ENCODE measurements at regions not wholly inside any gene's neighbourhood (a gene's known extent, or its start where the extent isn't known, plus 50 kb on each side); places are given as distances from the start of the nearest gene placed in this dataset.

DNA sequence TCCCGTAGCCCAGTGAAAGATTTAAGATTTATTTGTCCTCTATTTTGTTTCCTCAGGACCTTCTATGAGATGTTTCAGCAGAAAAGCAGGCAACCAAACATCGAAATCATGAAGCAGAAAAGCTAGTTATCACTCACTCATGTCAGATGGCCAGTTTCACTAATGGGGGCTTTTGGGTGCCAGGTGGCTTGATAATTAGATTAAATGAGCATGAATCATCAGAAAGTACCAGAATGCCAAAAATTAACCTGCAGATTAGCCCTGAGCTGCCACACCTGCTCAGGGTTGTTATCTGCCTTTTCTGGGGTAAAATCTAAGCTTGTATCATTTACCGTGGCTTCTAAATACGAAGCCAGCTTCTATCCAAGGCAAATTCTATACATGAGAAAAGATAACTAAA, 1017.5 kb downstream of the XPNPEP1 start:
- DNase-seq = no peak

DNA sequence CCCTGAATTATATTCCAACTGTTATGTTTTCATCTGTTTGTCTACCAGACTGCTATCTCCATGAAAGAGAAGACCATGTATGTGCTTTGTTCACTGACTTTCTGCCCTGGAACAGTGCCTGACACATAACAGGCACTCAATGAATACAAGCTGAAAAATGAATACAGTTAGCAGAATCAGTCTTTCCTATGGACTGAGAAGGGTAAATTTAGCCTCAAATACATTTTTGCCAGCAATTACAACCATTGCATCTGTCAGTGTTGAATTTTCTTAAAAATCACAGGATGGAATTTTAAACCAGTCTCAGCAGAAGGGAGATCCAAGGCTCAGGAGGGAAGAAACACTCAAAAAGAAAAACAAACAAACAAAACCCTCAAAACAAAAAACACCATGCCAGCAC, 1018.1 kb downstream of the XPNPEP1 start:
- no peak for DNase-seq

DNA sequence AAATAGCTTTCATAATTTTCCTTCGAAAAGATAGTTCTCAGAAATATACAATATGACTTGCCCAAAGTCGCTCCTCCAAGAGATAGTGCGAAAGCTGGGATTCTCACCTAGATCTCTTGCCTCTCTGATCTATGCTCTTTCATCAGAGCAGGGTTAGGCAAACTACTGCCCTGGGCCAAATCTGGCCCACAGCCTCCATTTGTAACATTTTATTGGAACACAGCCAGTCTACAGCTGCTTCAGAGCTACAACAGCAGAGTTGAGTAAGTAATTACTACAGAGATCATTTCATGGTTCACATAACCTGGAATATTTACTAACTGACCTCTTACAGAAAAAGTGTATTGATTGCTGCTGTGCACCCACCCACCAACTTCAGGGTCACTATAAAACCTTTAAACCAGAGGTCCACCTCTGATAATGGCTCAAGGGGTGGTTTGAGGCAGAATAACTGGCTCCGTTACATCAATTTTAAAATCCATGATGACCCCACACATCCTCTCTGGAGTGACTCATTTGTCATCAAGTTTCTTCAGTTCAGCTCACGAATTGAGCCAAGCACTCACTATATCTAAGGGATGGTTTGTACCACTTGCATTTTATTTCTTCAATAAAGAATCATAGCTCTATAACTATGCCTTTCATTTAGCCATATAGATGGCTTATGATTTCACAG, 1019.0 kb downstream of the XPNPEP1 start:
- peak; percentile 55 for DNase-seq

DNA sequence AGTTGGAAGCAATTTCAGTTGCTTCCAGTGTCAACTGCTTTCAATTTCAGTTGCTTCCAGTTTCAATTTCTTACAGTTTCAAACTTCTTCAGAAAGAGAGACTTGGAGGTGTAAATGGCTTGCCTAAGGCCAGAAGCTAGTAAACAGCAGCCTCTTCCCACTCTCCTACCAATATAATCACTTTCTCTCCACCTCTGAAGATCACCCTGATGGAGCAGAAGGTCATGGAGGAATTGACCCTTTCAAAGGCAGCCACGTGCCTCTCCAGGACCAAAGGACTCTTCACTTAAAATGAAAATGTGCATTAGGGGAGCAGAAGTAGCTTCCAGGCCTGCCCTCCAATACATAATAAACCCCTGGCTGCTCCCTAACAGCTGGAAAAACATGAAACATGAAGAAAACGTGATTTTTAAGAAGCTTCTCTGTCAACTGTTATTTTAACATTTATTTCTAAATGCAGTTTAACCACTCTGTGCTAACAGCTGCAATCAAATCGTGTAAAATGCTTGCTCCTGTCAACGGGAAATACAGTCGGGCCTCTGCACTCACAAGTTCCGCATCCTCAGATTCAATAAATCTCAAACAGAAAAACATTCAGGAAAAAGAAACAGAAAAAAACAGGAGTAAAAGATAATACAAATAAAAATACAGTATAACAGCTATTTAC, 1020.6 kb downstream of the XPNPEP1 start:
- DNase-seq = no peak

DNA sequence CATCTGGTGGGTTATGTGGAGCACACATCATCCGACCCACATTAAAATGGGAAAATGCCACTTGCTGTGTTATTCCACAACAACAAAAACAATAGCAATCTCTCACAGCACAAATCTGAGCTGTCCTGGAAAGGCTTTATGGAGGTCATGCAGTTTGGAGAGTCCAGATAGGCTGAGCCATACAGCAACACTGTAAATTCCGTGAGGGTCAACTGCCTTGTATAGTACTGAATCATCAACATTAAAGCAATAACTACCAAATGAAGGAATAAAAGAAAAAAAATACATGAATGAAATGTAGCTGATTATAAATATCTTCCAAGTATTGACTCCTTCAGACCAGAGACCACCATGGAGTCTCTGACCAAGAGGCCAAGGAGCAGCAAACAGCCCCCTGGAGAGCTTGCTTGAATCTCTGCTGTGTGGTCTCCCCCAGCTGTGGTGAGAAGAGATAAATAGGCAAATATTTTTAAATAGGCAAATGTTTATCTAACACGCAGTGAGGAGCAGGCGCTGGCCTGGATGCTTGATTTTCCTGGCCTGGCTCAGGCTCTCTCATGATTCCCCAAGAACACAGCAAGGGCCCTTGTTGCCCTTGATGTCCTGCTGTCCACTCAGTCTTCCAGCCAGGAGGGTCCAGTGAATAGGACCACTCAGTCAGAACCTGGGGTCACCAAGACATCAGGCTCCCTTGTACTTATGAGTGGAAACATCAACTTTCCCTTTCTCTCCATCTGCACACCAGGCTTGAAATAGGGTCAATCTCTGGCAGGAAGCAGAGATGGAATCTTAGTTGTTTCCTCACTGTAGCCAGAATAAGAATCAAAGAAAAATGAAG, 1021.3 kb downstream of the XPNPEP1 start:
- no peak for DNase-seq

DNA sequence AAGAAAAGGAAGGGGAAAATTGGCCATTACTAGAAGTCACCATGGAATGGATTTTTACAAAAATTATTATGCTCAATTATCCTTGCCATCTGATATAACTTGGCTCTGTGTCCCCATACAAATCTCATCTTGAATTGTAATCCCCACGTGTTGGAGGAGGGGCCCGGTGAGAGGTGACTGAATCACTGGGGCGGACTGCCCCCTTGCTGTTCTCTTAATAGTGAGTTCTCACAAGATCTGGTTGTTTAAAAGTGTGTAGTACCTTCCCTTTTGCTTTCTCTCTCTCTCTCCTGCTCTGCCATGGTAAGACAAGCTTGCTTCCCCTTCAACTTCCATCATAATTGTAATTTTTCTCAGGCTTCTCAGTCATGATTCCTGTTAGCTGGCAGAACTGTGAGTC, 1023.6 kb downstream of the XPNPEP1 start:
- DNase-seq = no peak

DNA sequence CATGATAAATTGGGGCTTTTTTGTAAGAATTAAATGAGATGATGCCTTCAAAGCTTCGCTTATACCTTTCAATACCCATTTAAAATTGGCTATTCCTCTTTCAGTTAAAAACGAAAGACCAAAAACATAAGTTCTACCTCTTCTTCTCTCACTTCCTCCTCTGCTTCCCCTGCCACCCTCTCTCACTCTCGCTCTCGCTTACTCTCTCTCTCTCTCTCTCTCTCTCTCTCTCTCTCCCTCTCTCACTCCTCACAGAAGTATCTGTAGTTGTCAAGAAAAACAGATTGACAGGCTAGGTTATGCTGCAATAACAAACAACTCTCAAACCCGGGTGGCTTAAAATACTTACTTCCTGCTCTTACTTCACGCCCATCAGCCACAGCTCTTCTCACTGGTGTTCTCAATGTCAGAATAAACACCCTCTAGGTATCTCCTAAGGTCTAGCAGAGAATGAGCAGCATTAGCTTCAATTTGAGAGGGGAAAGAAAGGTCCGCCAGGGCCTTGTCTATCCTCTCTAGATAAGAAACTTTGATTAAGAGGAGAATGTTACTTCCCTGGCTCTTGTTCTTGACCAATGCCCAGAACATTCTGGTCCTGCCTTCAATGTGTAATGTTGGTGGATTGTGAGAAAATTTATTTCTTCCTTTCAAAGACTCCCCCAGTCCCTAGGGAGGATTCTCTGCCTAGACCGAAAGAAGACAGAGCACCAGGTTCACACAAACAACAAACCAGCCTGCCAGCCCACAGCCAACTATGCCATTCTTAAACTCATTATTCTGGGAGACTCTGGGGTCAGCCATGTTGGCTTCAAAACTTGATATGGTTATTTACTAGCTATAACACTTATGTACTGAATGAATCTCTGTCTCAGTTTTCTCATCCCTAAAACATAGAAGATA, 1028.7 kb downstream of the XPNPEP1 start:
- no peak for DNase-seq

DNA sequence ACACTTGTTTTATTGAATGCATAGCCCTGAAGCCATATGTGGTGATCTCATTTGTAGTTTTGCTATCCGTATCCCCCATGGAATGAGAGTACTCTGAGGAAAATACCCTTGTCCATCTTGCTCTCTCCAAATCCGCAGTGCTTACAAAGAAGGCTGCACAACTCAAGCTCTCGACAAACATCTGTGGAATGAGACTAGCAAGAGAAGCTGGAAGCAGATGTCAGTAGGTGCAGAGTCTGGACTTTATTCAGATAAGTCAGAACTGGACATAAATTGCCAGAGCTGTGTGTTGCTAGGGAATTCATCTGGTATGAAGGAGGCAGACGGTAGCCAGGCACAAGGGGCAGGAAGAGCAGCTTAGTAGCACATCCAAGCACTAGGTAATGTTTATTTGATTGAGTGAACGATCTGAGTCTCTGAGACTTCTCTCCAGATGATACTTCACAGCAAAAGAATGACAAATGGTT, 1046.2 kb downstream of the XPNPEP1 start:
- DNase-seq = peak; percentile 36

DNA sequence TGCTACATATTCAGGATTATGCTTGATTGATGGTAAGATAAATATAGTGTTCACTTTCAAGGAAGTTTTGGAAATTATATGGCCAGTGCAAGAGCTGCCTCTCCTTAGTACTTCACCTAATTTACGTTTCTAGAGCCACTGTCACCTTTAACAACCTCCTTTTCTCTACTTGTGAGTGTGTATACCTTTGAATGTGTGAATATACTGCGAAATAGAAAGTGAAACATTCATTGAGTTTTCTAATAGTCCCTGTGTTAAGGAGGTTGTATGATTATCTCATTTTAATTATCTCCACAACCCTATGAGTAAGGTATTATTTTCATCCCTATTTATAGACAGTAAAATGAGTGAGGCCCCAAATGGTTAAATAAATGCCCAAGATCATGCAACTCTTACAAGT, 1050.5 kb downstream of the XPNPEP1 start:
- DNase-seq = no peak

DNA sequence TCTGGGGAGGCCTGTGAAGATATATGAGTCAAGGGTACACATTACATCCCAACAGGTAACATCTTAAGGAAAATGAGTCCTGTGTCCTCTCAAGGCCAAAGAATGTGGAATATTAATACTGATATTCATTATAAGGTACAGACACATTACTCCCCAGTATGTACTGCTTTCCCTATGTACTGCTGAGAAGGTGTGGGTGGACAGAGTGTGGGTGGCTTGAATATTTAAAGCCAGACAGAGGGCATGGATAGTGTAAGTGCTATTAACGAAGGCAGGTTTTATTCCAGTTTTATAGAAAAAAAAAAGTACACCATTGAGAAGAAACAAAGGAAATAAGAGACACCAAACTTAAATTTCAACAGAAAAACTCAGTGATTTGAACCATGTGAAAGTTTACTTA, 1054.4 kb downstream of the XPNPEP1 start:
- no peak for DNase-seq

DNA sequence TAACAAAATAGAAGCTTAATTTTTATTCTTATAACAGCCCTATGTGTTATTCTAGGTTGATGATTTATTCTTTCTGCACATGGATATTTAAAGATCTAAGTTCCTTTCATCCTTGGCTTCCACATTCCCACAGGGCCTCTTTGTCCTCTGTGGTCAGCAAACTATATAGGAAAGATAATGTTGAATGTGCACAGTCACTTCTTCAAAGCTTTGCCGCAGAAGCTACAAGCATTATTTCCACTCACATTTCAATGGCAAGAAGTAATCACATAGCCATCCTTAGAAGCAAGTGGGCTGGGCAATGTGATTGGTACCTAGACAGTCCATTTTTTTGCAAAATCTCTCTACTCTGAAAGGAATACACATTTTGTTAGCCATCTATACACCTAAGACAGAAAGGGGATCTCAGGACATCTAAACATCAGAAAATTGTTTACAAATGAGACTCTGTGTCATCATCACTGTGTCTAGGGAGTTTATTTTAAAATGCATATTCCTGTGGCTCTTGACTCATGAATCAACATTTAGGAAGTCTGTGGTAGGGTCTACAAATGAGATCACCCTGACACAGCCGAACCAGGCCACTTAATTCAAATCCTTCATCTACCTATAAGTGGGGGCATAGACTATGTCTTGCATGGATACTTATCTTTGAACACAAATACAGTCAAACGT, 1060.5 kb downstream of the XPNPEP1 start:
- peak; percentile 79 for DNase-seq

DNA sequence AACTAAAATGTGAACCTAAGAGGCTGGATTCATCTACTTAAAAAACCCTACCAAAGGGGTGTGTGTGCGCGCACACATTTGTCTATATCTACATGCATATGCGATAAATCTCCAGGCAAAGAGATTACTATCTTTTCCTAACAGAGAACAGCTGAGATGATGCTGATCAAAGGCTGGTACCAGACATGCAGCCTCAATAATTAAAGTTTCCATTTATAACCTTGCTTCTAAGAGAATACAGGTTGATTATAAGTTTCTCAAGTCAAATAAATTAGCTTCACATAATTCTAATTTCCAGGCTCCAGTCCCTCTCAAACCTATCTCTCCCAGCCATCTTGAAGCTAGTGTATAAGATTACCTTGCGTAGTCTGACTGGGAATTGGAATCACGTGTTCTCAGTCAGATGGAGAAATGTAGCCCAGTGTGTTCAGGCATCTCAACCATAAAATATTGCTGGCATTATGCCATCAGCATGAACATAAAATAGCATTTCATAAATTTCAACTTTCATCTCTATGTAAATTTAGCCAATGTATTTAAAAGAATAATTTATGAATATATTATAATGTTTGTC, 1062.0 kb downstream of the XPNPEP1 start:
- DNase-seq = no peak

DNA sequence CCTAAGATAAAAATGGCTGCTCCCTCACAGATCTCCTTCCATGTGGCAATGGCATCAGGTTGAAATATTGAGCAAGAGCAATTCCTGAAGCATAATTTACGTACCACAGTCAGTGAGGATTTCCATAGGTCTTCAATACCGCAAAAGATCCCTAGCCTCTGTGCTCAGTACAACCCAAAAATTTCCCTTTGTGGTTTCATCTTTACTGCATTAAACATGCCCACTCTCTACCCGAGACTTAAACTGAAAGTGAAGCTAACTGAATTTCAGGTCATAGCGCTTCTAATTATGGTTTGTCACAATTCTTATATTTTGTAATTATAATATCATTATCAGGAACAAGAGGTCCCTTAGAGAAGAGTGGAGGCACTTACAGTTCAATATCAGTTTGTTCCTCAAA, 1071.1 kb downstream of the XPNPEP1 start:
- no peak for DNase-seq

DNA sequence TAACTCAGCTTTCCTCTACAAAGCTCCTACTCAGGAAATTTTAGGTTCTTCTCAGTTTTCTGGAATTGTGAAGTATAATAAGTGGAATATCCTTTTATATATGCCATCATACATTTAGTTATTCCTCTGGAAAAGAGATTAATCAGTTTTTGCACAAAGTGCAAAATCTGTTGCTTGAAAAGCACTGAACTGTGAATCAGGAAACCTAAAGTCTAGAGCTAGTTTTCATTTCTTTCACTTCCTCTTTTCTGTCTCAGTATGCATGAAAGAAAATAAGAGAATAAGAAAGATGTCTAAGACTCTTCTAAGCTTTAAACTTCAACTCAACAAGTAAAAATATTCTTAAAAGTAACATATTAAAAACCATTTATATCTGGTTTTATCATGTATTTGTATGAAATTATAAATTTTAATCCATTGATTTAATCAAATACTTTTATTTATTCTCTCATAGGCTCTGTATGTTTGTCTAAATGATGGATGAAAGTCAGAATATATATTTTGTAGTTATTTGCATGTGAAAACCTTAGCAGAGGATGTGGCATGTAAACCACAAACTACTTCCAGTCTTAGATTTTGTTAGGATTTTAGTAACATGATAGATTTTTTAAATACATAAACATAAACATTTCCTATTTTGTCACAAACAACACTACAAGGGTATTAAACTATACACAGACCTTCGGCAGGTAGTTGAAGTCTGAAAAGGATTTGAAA, 1073.0 kb downstream of the XPNPEP1 start:
- no peak for DNase-seq

DNA sequence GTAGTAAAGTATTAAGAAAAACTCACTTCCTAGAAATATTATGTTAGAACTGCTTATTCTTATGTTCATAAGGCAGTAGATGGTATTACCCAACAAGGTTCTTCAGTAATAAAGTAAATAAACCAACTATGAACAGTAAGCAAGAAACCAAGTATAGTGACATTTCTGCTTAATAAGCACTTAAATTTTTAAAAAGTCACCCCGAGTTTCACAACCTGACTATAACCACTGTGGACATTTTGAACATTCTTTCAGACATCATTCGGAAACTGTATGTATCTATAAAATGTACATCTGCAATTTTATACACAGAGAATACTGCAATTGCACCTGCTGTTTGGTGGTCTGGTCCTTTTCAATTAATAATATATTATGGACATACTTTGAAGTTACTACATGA, 1073.6 kb downstream of the XPNPEP1 start:
- no peak for DNase-seq

DNA sequence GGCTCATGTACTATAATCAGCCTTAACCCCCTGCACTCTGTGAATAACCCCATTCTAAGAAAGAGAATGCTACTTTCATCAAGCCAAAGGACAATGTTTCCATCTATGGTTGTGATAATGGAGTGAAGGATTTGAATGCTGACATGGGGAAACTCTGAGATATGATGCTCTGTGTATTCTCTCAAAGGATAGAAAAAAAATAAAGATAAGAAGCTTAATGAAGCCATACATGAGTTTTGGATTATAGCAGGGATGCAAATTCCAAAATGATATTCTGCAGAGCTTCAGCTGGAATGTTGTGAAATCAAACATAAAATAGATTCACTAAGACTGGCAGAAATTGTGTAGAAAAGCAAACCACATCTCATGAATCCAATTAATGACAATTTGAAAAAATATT, 1074.1 kb downstream of the XPNPEP1 start:
- no peak for DNase-seq

DNA sequence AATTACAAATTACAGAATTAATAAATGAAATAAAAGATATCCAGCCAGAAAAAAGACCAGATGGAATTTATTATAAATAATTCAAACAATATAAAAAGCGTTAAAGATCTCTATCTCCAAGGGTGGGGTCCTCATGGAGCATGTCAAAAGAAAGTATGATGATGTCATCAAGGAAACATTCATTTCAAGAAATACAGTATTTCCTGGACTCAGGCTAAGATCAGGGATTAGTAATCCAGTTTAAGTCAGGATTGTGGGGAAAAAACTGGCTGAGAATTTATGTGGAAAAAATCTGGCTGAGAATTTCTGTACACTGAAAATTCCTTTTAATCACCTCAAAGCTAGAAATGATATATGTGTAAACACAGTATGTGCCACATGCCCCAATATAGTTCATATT, 1075.3 kb downstream of the XPNPEP1 start:
- DNase-seq = peak; percentile 3

DNA sequence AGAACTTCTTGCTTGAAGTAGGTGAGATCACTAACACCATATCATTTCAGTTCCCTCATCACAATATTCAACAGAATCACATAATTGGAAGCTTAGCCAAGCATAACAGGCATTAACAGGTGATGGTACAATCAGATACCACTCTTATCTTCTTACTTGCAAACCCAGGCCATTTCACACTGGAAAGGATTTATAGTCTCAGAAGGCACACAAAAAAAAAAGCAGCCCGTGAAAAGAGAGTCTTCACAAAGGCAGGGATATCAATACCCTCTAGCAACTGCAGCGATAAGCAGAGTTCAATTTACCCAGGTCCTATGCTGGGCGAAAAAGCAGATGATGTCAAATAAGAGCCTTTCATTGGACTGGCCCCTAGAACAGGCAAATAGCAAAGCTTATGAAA, 1082.4 kb downstream of the XPNPEP1 start:
- no peak for DNase-seq

DNA sequence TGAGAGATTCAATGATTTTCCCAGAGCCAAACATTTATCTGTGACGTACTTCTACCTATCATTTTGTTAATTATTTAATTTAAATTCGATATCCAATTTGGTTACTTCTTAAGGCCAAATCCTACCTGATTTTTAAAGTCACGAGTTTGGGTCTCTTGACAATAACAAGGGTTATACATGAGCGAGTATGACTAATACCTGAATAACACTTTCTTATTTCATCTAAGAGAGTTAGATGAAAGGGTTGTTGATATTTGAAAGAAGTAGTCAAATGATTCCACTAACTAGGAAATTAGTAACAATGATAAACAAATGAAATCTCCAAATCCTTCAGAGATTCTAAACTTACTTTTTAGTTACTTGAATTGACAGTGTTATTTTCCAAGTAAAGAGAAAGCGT, 1086.9 kb downstream of the XPNPEP1 start:
- DNase-seq = no peak

DNA sequence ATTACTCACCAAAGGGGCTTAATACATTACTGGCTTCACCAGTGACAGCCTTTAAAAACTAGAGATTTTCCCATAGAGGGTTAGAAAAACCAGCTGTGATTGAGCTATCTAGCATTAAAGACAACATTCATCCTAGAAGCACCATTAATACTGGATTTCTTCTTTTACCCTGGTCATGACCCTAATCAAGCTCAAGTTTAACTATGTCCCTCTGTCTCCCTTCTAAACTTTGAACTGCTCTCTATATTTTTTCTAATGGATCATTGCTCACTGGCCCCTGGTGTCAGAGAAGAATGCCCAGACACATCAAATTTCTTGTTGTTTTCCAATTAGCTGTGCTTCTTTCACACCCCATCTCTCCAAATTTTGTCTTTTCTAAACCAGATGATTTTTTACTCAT, 1101.3 kb downstream of the XPNPEP1 start:
- DNase-seq = no peak

DNA sequence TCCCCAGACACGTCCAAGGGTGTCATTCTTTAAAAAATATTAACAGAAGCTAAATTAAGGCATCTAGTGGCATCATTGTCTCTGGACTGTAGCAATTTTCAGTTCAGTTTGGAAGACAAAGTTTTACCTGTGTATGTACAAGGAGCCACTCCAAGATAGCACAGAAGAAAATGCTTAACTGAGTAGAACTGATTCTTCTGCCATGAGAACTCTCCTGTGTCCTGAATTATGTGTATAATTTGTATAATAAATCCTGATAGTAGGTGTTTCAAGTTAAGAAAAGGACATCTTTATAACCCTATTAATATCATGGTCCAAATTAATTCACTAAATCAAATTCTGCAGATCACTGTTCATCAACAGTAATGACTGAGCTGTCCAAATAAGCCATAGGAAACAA, 1104.0 kb downstream of the XPNPEP1 start:
- DNase-seq = no peak
